ENCODE measurements at regions not wholly inside any gene's neighbourhood (a gene's known extent, or its start where the extent isn't known, plus 50 kb on each side); places are given as distances from the start of the nearest gene placed in this dataset.
"Not testable (repeated sequence)": the region's sequence is repeated elsewhere in the genome, so short reads cannot be mapped to it uniquely, and the experiment has no call there.

- H3K4me1 ChIP-seq: no peaks in the 10 kb centered on the region
- whole genome bisulfite sequencing, 4 donors: 71 to 80% (median 76%) methylated on average over 12 of the region's 12 CpGs
- no peak for ATAC-seq
- TF ChIP-seq, protein P1, sequence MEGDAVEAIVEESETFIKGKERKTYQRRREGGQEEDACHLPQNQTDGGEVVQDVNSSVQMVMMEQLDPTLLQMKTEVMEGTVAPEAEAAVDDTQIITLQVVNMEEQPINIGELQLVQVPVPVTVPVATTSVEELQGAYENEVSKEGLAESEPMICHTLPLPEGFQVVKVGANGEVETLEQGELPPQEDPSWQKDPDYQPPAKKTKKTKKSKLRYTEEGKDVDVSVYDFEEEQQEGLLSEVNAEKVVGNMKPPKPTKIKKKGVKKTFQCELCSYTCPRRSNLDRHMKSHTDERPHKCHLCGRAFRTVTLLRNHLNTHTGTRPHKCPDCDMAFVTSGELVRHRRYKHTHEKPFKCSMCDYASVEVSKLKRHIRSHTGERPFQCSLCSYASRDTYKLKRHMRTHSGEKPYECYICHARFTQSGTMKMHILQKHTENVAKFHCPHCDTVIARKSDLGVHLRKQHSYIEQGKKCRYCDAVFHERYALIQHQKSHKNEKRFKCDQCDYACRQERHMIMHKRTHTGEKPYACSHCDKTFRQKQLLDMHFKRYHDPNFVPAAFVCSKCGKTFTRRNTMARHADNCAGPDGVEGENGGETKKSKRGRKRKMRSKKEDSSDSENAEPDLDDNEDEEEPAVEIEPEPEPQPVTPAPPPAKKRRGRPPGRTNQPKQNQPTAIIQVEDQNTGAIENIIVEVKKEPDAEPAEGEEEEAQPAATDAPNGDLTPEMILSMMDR (IDR thresholded peaks at IDR 0.05): no peak
- no peak for TF ChIP-seq POLR2A (IDR thresholded peaks at IDR 0.05)
- no peak overlapping the region for H3K27ac ChIP-seq
- no peaks in the 10 kb centered on the region for H3K9me3 ChIP-seq
- DNase-seq: no peak
- intact Hi-C loops (cut with DNase I): no loop called here
- H3K36me3 ChIP-seq: no peaks in the 10 kb centered on the region
- no peak overlapping the region for H3K4me3 ChIP-seq
- H3K27me3 ChIP-seq: peaks cover 0 to 1% (median 0%) of the 10 kb centered on the region in 9 donors
Observed at GRCh38 chrX:96538104-96538725, 146.4 kb upstream of the DIAPH2 start.

DNA sequence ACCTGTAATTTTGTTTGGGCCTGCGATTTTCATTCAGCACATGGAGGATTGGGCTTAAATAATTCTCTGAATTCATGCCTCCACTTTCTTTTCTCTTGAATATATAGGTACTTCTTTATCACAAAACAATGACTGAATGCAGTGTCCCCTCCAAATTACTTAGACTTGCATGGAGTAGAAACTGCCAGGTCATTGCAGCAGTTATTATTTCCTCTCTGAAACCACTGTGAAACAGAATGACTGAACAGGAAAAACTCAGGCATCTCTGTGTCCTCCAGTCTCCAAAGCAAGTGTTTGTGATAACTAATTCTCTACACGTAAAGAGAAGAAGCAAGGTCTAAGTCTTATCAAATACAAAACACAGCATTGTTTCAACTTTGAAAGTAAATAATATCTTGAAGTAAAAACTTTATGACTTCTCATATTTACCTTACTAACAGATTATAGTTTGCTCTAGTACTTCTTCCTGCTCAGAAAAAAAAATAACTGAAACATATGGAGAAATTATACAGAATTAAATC, 144.5 kb upstream of the DIAPH2 start:
- peaks cover 0 to 4% (median 0%) of the 10 kb centered on the region in 9 donors for H3K27me3 ChIP-seq
- H3K36me3 ChIP-seq: no peaks in the 10 kb centered on the region
- no peak for TF ChIP-seq POLR2A (IDR thresholded peaks at IDR 0.05)
- TF ChIP-seq, protein P1 (IDR thresholded peaks at IDR 0.05): no peak
- intact Hi-C loops (cut with DNase I): no loop called here
- WGBS, 4 donors: 52 to 58% (median 54%) methylated on average over 2 of the region's 2 CpGs
- ATAC-seq: no peak
- no peak for DNase-seq
- H3K4me1 ChIP-seq: no peaks in the 10 kb centered on the region
- H3K27ac ChIP-seq: no peak overlapping the region
- no peaks in the 10 kb centered on the region for H3K9me3 ChIP-seq
- H3K4me3 ChIP-seq: no peak overlapping the region

DNA sequence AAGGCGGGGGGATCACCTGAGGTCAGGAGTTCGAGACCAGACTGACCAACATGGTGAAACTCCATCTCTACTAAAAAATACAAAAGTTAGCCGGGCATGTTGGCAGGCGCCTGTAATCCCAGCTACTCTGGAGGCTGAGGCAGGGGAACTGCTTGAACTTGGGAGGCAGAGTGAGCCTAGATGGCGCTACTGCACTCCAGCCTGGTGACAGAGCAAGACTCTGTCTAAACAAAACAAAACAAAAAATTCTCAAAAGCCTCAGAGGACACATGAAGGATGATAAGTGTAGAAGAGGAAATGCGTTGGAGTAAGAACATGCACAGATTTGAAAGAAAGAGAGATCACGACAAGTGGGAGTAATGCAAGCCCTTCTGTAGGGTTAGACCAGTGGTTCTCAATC, 138.4 kb upstream of the DIAPH2 start:
- DNase-seq: peak in 3 of 5 donors; percentile 16 to 31 (median 23)
- H3K27ac ChIP-seq; ATAC-seq; H3K4me1 ChIP-seq; H3K36me3 ChIP-seq; H3K27me3 ChIP-seq; H3K9me3 ChIP-seq; intact Hi-C loops (cut with DNase I); H3K4me3 ChIP-seq: not testable (repeated sequence)
- TF ChIP-seq, protein P1 (IDR thresholded peaks at IDR 0.05): peak in 3 of 12 donors; percentile 21 to 34 (median 25)
- WGBS, 4 donors: 52 to 75% (median 61%) methylated on average over 7 of the region's 7 CpGs

GRCh38 chrX:96551322-96551872, 133.2 kb upstream of the DIAPH2 start:
- H3K9me3 ChIP-seq: no peaks in the 10 kb centered on the region
- intact Hi-C loops (cut with DNase I): loop anchor here in 1 of 10 donors (10.0 kb wide), 1 partner anchor 133 kb away; the partner anchor contains the start of gene DIAPH2
- DNase-seq (no peak), ATAC-seq (no peak)
- TF ChIP-seq, protein P1 (IDR thresholded peaks at IDR 0.05): no peak
- no peak for TF ChIP-seq POLR2A (IDR thresholded peaks at IDR 0.05)
- H3K36me3 ChIP-seq: no peaks in the 10 kb centered on the region
- peaks cover 0 to 1% (median 0%) of the 10 kb centered on the region in 12 donors for H3K4me1 ChIP-seq
- 57 to 61% (median 59%) methylated on average over 6 of the region's 6 CpGs for whole genome bisulfite sequencing, 4 donors
- peaks cover 0 to 5% (median 0%) of the 10 kb centered on the region in 9 donors for H3K27me3 ChIP-seq
- no peak overlapping the region for H3K4me3 ChIP-seq
- H3K27ac ChIP-seq: no peak overlapping the region

Measured in heart left ventricle (tissue), 16 donors.